ENCODE measurements at regions not wholly inside any gene's neighbourhood (a gene's known extent, or its start where the extent isn't known, plus 50 kb on each side); places are given as distances from the start of the nearest gene placed in this dataset.

DNA sequence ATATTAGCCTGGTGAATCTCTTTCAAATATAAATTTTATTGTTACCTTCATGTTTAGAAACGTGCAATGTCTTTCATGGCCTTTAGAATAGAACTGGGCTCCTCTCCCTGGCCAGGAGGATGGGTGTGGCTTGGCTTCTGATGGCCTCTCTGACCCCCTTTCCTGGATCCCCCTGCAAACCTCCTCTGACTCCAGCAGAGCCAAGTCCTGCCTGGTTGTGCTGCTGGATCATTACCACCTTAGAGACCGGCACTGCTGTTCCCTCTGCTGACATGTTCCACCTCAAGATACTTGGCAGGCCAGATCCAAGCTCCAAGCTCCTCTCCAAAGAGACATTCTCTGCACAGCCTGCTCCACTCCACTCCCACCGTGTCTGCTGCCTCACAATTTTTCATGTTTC is 823.8 kb upstream of the HS6ST1 start:
- Histone ChIP-seq H3K4me3 (ENCODE audit: low read depth in 1 of 2, low read length in 2 of 2) (no peak overlapping the region), H3K27ac (ENCODE audit: low read depth in 2 of 2, low read length in 1 of 2) (no peak overlapping the region), H3K4me1 (ENCODE audit: control insufficient read depth in 2 of 2, insufficient read depth in 2 of 2, low read length in 1 of 2) (no peaks in the 10 kb centered on the region), H3K27me3 (ENCODE audit: control insufficient read depth in 1 of 2, insufficient read depth in 2 of 2, low read length in 2 of 2) (no peaks in the 10 kb centered on the region), H3K36me3 (ENCODE audit: control insufficient read depth in 2 of 2, insufficient read depth in 2 of 2, low read length in 1 of 2) (no peaks in the 10 kb centered on the region), H3K9me3 (ENCODE audit: control insufficient read depth in 2 of 2, insufficient read depth in 1 of 2, low read depth in 1 of 2, low read length in 1 of 2) (peaks cover 0 to 2% of the 10 kb centered on the region in 2 donors)
- WGBS, 2 donors = 57 to 58% methylated on average over 3 of the region's 3 CpGs

DNA sequence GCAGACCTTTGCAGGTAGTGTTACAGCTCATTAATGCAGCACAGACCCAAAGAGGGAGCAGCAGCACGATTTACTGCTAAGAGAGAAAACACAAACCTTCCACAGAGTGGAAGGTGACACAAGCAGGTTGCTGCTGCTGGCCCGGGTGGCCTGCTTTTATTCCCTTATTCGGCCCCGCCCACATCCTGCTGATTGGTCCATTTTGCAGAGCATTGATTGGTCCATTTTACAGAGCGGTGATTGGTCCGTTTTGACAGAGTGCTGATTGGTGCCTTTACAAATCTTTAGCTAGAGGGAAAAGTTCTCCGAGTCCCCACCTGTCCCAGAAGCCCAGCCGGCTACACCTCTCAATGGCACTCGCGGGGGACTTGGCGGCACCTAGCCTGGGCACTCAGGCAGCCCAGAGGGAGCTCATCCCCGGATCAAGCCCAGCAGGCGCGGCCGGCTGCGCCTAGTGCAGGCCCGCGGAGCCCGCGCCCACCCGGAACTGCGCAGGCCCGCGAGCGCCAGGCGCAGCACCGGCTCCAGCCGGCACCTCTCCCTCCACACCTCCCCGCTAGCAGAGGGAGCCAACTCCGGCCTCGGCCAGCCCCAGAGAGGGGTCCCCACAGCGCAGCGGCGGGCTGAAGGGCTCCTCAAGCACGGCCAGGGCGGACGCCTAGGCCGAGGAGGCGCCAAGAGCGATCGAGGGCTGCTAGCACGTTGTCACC is 825.6 kb upstream of the HS6ST1 start:
- H3K36me3 ChIP-seq (ENCODE audit: control insufficient read depth in 2 of 2, insufficient read depth in 2 of 2, low read length in 1 of 2) = no peaks in the 10 kb centered on the region

DNA sequence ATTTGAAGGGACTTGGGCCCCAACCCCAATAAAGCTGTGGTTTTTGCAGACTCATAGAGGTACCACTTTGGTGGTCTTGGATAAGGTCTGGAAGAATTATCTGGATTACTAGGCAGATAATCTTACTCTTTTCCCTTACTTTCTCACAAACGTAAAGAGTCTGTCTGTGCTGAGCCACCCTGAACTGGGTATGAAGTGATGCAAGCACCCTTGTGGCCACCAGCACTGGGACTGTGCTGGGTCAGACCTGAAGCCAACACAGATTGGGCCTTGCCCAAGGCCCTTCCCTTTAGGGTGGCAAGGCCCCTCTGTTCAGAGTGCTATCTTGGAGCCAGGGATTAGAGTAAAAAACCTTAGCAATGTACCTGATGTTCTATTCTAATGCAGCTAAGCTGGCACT is 827.0 kb upstream of the RAB6C start:
- no peaks in the 10 kb centered on the region for H3K36me3 ChIP-seq (ENCODE audit: control insufficient read depth in 2 of 2, insufficient read depth in 2 of 2, low read length in 1 of 2)
- WGBS, 2 donors = 67 to 85% methylated on average over 1 of the region's 1 CpG
- H3K27ac ChIP-seq (ENCODE audit: low read depth in 2 of 2, low read length in 1 of 2) = no peak overlapping the region
- H3K4me1 ChIP-seq (ENCODE audit: control insufficient read depth in 2 of 2, insufficient read depth in 2 of 2, low read length in 1 of 2) = no peaks in the 10 kb centered on the region
- H3K4me3 ChIP-seq (ENCODE audit: low read depth in 1 of 2, low read length in 2 of 2) = no peak overlapping the region
- H3K27me3 ChIP-seq (ENCODE audit: control insufficient read depth in 1 of 2, insufficient read depth in 2 of 2, low read length in 2 of 2) = no peaks in the 10 kb centered on the region
- no peaks in the 10 kb centered on the region for H3K9me3 ChIP-seq (ENCODE audit: control insufficient read depth in 2 of 2, insufficient read depth in 1 of 2, low read depth in 1 of 2, low read length in 1 of 2)

More for the DNA sequence above, 825.6 kb upstream of the HS6ST1 start:
- Histone ChIP-seq H3K4me1 (ENCODE audit: control insufficient read depth in 2 of 2, insufficient read depth in 2 of 2, low read length in 1 of 2) (no peaks in the 10 kb centered on the region), H3K4me3 (ENCODE audit: low read depth in 1 of 2, low read length in 2 of 2) (no peak overlapping the region), H3K9me3 (ENCODE audit: control insufficient read depth in 2 of 2, insufficient read depth in 1 of 2, low read depth in 1 of 2, low read length in 1 of 2) (peaks cover 0 to 2% of the 10 kb centered on the region in 2 donors), H3K27ac (ENCODE audit: low read depth in 2 of 2, low read length in 1 of 2) (no peak overlapping the region), H3K27me3 (ENCODE audit: control insufficient read depth in 1 of 2, insufficient read depth in 2 of 2, low read length in 2 of 2) (no peaks in the 10 kb centered on the region)
- 94 to 95% methylated on average over 33 to 42 of the region's 42 CpGs for WGBS, 2 donors

DNA sequence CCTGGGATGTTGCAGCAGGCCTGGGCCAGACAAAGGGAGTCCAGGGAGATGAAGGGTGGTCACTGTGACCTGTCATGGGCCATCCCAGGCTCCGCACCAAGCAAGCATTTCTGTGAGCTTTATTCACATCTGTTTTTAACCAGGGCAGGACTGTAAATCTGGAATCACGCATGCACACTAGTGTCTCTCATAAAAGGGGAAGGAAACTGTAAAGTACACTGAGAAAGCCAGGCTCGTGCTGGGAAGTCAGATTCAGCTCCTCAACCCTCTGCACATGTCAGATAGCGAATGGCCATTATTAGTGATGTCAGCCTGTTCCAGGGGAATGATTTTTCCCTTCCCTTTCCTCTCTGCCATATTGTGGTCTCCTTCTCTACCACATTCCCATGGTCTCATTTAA is 818.6 kb upstream of the RAB6C start:
- Histone ChIP-seq H3K4me1 (ENCODE audit: control insufficient read depth in 2 of 2, insufficient read depth in 2 of 2, low read length in 1 of 2) (no peaks in the 10 kb centered on the region), H3K27me3 (ENCODE audit: control insufficient read depth in 1 of 2, insufficient read depth in 2 of 2, low read length in 2 of 2) (no peaks in the 10 kb centered on the region), H3K4me3 (ENCODE audit: low read depth in 1 of 2, low read length in 2 of 2) (no peak overlapping the region), H3K36me3 (ENCODE audit: control insufficient read depth in 2 of 2, insufficient read depth in 2 of 2, low read length in 1 of 2) (no peaks in the 10 kb centered on the region), H3K9me3 (ENCODE audit: control insufficient read depth in 2 of 2, insufficient read depth in 1 of 2, low read depth in 1 of 2, low read length in 1 of 2) (no peaks in the 10 kb centered on the region), H3K27ac (ENCODE audit: low read depth in 2 of 2, low read length in 1 of 2) (no peak overlapping the region)
- 80 to 88% methylated on average over 4 of the region's 4 CpGs for WGBS, 2 donors

DNA sequence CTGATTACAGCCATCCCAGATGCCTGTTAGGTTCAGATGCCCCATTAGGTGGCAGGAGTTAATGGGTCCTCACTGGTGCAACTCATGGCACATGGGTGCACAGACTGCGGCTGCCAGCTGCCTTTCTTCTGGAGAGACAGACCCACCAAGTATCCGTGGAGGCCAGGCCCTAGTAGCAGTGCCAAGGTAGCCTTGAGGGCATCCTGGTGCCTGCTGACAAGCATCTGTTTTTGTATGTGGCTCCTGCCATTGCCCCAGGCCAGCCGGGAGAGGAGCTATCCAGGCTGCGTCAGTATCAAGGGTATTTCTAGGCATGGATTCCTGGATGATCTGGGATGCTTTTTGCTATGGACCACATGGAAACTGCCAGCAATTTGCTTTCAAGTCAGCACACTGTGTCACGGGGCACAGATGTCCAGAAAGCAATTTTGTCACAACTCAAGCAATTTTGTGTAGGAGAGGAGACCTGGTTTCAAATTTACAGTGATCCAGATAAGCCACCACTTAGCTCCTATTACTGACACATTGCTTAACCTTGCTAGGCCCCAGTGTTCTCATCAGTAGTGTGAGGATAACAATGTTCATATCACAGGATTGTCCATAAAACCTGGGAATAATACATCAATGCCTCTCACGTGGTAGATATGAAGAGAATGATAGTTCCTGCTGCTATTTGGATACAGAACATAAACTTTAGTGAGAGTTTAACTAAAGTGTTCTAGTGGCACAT is 815.1 kb upstream of the RAB6C start:
- Histone ChIP-seq H3K4me1 (ENCODE audit: control insufficient read depth in 2 of 2, insufficient read depth in 2 of 2, low read length in 1 of 2) (no peaks in the 10 kb centered on the region), H3K4me3 (ENCODE audit: low read depth in 1 of 2, low read length in 2 of 2) (no peak overlapping the region), H3K9me3 (ENCODE audit: control insufficient read depth in 2 of 2, insufficient read depth in 1 of 2, low read depth in 1 of 2, low read length in 1 of 2) (no peaks in the 10 kb centered on the region), H3K27me3 (ENCODE audit: control insufficient read depth in 1 of 2, insufficient read depth in 2 of 2, low read length in 2 of 2) (no peaks in the 10 kb centered on the region), H3K27ac (ENCODE audit: low read depth in 2 of 2, low read length in 1 of 2) (no peak overlapping the region), H3K36me3 (ENCODE audit: control insufficient read depth in 2 of 2, insufficient read depth in 2 of 2, low read length in 1 of 2) (no peaks in the 10 kb centered on the region)
- WGBS, 2 donors = 67 to 74% methylated on average over 6 of the region's 6 CpGs

DNA sequence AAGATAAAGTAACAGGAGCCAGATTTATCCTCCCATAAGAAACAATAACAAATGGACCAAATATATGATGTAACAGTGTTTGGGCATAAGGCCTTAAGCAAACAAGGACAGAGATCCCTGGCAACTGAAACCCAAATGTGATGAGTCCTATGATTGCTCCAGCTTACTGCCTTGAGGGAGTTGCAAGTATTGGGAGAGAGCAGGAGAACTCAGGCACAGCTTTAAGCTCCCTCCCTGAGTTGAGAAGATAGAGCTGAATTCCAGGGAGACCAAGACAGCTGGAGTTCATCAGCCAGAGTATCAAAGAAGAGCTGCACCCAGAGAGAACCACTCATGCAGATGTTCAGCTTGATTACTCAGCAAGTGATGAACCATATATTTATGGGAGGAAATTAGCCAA is 814.5 kb upstream of the RAB6C start:
- no peaks in the 10 kb centered on the region for H3K4me1 ChIP-seq (ENCODE audit: control insufficient read depth in 2 of 2, insufficient read depth in 2 of 2, low read length in 1 of 2)
- H3K9me3 ChIP-seq (ENCODE audit: control insufficient read depth in 2 of 2, insufficient read depth in 1 of 2, low read depth in 1 of 2, low read length in 1 of 2) = no peaks in the 10 kb centered on the region
- no peak overlapping the region for H3K4me3 ChIP-seq (ENCODE audit: low read depth in 1 of 2, low read length in 2 of 2)
- H3K36me3 ChIP-seq (ENCODE audit: control insufficient read depth in 2 of 2, insufficient read depth in 2 of 2, low read length in 1 of 2) = no peaks in the 10 kb centered on the region
- no peaks in the 10 kb centered on the region for H3K27me3 ChIP-seq (ENCODE audit: control insufficient read depth in 1 of 2, insufficient read depth in 2 of 2, low read length in 2 of 2)
- H3K27ac ChIP-seq (ENCODE audit: low read depth in 2 of 2, low read length in 1 of 2) = peak overlapping the region in 1 of 2 donors; percentile 29

DNA sequence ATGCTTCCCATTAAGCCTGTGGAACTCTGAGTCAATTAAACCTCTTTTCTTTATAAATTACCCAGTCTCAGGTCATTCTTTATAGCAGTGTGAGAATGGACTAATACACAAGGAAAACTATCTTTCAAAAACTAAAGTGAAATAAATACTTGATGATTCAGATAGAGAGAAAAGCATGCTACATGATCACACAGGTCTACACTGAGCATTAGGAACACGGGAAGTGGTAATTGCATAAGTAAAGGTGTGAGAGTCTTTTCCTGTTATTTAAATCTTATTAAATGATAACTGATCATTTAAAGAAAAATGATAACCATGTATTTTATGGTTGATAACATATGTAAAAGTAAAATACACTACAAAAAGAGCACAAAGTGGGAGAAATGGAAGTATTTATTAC is 812.0 kb upstream of the RAB6C start:
- H3K9me3 ChIP-seq (ENCODE audit: control insufficient read depth in 2 of 2, insufficient read depth in 1 of 2, low read depth in 1 of 2, low read length in 1 of 2) = no peaks in the 10 kb centered on the region
- no peak overlapping the region for H3K4me3 ChIP-seq (ENCODE audit: low read depth in 1 of 2, low read length in 2 of 2)
- no peaks in the 10 kb centered on the region for H3K4me1 ChIP-seq (ENCODE audit: control insufficient read depth in 2 of 2, insufficient read depth in 2 of 2, low read length in 1 of 2)
- WGBS, 2 donors = 61 to 67% methylated on average over 1 of the region's 1 CpG
- no peak overlapping the region for H3K27ac ChIP-seq (ENCODE audit: low read depth in 2 of 2, low read length in 1 of 2)
- H3K27me3 ChIP-seq (ENCODE audit: control insufficient read depth in 1 of 2, insufficient read depth in 2 of 2, low read length in 2 of 2) = no peaks in the 10 kb centered on the region
- no peaks in the 10 kb centered on the region for H3K36me3 ChIP-seq (ENCODE audit: control insufficient read depth in 2 of 2, insufficient read depth in 2 of 2, low read length in 1 of 2)

DNA sequence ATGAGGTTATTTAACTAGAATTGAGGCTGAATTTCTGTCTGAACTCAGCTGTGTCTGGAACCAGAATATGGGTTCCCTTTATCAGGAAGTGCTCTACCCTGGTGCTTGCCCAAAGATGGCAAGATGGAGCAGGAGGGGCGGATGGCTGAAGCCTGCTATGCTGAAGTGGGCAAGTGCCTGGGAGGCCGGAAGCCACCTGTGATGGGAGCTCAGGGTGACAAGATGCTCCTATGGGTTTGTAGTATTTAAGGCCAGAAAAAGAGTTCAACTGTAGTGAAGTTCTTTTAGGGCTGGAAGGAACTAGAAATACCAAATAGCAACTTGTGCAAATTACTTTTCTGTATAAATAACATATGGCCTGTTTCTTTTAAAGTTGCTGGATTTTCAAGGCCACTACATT is 808.9 kb upstream of the RAB6C start:
- H3K4me3 ChIP-seq (ENCODE audit: low read depth in 1 of 2, low read length in 2 of 2) = no peak overlapping the region
- no peaks in the 10 kb centered on the region for H3K27me3 ChIP-seq (ENCODE audit: control insufficient read depth in 1 of 2, insufficient read depth in 2 of 2, low read length in 2 of 2)
- no peaks in the 10 kb centered on the region for H3K4me1 ChIP-seq (ENCODE audit: control insufficient read depth in 2 of 2, insufficient read depth in 2 of 2, low read length in 1 of 2)
- H3K36me3 ChIP-seq (ENCODE audit: control insufficient read depth in 2 of 2, insufficient read depth in 2 of 2, low read length in 1 of 2) = no peaks in the 10 kb centered on the region
- 94 to 97% methylated on average over 2 of the region's 2 CpGs for WGBS, 2 donors
- H3K9me3 ChIP-seq (ENCODE audit: control insufficient read depth in 2 of 2, insufficient read depth in 1 of 2, low read depth in 1 of 2, low read length in 1 of 2) = no peaks in the 10 kb centered on the region
- H3K27ac ChIP-seq (ENCODE audit: low read depth in 2 of 2, low read length in 1 of 2) = no peak overlapping the region

DNA sequence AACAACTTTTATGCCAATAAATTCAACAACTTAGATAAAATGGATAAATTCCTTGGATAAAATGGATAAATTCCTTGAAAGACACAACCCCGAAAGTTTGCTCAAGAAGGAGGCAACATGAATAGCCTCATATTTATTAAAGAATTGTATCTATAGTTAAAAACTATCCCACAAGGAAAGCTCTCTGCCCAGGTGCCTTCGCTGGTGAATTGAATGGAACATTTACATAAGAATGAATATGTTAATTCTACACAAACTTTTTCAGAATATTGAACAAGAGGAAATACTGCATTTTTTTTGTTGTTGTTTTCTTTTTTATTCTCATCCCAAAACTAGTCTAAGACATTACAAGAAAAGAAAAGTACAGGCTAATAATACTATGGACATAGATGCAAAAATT is 805.3 kb upstream of the RAB6C start:
- 85 to 88% methylated on average over 2 of the region's 2 CpGs for WGBS, 2 donors
- Histone ChIP-seq H3K27ac (ENCODE audit: low read depth in 2 of 2, low read length in 1 of 2) (no peak overlapping the region), H3K4me3 (ENCODE audit: low read depth in 1 of 2, low read length in 2 of 2) (no peak overlapping the region), H3K27me3 (ENCODE audit: control insufficient read depth in 1 of 2, insufficient read depth in 2 of 2, low read length in 2 of 2) (no peaks in the 10 kb centered on the region), H3K9me3 (ENCODE audit: control insufficient read depth in 2 of 2, insufficient read depth in 1 of 2, low read depth in 1 of 2, low read length in 1 of 2) (no peaks in the 10 kb centered on the region), H3K36me3 (ENCODE audit: control insufficient read depth in 2 of 2, insufficient read depth in 2 of 2, low read length in 1 of 2) (no peaks in the 10 kb centered on the region), H3K4me1 (ENCODE audit: control insufficient read depth in 2 of 2, insufficient read depth in 2 of 2, low read length in 1 of 2) (peaks cover 0 to 8% of the 10 kb centered on the region in 2 donors)

DNA sequence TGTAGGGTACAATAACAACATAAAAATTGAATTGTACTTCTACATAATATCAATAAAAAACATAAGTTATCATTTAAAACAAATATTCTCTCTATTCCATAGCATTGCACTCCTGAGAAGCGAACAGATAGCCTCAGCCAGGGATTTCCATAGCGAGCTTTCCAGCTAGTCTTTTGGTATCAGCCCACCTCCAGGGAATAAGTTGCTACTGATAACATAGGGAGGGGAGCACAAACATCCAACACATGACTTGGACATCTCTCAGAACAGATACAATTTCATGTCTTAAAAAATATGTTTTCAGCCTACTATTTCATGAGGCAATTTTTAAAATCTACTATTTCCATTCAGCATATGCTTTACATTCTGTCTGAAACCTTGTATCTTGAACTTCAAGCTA is 804.4 kb upstream of the RAB6C start:
- H3K4me1 ChIP-seq (ENCODE audit: control insufficient read depth in 2 of 2, insufficient read depth in 2 of 2, low read length in 1 of 2) = peaks cover 0 to 8% of the 10 kb centered on the region in 2 donors
- H3K4me3 ChIP-seq (ENCODE audit: low read depth in 1 of 2, low read length in 2 of 2) = no peak overlapping the region
- no peaks in the 10 kb centered on the region for H3K9me3 ChIP-seq (ENCODE audit: control insufficient read depth in 2 of 2, insufficient read depth in 1 of 2, low read depth in 1 of 2, low read length in 1 of 2)
- H3K27me3 ChIP-seq (ENCODE audit: control insufficient read depth in 1 of 2, insufficient read depth in 2 of 2, low read length in 2 of 2) = no peaks in the 10 kb centered on the region
- WGBS, 2 donors = 89% methylated on average over 2 of the region's 2 CpGs
- no peaks in the 10 kb centered on the region for H3K36me3 ChIP-seq (ENCODE audit: control insufficient read depth in 2 of 2, insufficient read depth in 2 of 2, low read length in 1 of 2)
- no peak overlapping the region for H3K27ac ChIP-seq (ENCODE audit: low read depth in 2 of 2, low read length in 1 of 2)
